HG03469 (cell line): ENCODE measurements at regions not wholly inside any gene's neighbourhood (a gene's known extent, or its start where the extent isn't known, plus 50 kb on each side); places are given as distances from the start of the nearest gene placed in this dataset.

Source experiments
- ATAC-seq: cut with Tn5 transposase; IDR thresholded peaks from one replicate; pipeline ENCODE4 v1.9.1; 2021; ENCODE audit warnings: mild to moderate bottlenecking, moderate library complexity, moderate number of reproducible peaks; ENCODE audit not compliant: unreplicated experiment

DNA sequence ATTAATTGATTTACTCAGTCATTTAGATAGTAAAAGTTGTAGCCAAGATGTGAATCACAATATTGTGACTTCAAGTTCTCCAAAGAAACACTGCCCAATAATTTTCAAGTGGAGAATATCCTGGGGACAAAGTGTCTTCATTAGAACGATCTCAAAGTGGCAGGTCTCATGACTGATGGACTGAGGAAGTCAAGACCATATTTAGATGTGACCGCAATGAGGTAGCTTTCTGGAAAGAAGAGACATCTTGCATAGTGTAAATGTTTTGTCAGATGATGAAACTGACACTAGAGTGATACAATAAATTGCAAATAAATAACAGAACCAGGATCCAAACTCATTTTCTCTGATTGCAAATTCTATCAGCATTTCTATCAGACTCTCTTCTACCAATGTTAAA lies 1476.9 kb downstream of the EFNB2 start:
- ATAC-seq, result no peak

DNA sequence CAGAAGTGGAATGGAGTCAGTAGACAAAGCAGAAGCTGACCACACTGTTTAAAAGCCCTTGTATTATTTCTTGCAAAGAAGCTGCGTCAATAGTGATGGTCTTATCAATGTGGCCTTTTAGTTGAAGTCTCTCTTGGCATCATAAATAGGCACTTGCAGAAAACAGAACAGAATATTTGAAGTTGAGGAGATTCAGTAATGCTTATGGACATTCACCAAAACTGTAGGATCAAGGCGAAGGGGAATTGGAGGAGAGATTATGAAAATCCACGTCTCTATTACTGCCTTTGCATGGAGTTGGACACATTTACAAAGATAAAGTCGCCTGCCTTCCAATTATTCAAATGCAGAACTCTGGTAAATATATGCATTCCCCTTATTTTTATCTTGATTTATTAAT lies 1482.8 kb downstream of the EFNB2 start:
- no peak for ATAC-seq

DNA sequence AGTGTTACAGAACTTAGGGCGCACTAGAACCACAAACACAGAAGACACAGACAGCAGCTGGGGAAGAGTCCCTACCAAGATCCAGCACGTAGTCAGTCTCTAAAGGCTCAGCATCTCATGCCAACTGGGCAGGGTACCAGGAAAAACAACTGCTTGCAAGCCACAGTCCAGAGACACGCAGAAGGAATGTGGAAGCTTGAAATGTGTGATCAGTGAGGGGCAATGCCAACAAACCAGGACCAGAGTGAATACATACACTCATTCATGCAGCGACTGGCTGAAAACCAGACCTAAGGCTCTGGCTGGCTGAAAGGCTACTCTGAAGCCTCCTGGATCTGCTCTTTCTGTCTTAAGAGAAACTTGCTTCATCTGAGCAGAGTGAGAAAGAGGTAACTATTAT lies 1484.8 kb downstream of the EFNB2 start:
- no peak for ATAC-seq

DNA sequence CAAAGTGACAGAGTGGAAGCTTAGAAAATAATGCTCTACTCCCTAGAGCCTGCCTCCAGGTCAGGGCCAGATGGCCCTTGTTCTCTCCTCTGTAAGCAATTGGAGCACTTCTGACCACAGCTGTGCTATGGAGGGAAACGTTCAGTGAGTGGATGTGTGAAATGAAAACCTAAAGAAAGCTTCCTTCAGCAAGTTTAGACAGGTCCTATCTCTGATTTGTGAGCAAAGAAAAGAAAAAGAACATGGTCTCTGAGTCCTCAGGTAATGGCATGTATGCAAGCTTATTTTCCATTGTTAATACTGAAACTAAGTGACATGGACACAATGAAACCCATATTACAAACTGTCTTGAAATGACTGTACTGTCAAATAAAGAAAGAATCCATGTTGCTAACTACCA lies 1486.8 kb downstream of the EFNB2 start:
- ATAC-seq, result peak; percentile 87

DNA sequence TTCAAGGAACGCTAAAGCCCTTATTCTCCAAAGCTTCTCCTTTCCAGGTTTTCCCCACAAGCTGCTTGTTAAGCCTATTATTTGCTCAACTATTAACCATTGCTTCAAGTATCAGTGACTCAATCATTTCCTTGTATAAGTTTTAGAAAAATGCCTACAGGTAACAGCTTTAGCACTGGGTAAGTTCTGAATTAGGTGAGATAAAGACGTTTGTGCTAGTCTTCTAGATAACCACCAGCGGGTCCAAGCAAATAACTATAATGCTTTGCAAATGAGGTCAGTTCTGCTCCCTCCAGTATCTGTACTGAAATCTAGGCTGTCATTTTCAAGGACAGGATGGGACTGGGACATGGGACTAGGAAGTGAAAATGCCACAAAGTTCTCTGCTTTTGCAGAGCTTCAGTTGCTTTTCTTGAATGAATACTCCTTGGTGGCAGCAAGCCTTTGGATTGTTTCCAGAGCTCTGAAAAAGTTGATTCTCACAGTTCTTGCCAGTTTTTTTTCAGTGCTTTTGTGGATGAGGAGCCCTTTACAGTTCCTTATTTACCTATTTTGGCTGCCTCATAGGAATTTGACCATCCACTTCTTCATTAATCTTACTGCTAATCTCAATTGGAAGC lies 1487.7 kb downstream of the EFNB2 start:
- ATAC-seq, result no peak

DNA sequence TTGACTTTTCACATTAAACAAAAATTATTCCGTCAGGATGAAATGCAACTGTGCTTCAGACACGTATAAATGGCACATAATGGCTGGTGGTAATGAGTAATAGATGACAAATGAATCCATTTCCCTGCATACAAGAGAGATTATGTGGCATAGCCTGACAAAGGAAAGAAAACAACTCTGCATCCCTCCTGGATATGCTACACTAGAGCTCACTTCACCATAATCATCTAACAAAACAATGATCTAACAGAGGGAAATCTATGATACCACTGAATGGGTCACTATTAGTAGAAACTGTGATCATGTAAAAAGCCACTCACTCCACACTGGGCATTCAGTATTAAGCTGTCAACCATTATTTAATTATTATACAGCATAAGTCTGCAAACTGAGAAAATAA lies 1498.4 kb downstream of the EFNB2 start:
- ATAC-seq, result no peak

DNA sequence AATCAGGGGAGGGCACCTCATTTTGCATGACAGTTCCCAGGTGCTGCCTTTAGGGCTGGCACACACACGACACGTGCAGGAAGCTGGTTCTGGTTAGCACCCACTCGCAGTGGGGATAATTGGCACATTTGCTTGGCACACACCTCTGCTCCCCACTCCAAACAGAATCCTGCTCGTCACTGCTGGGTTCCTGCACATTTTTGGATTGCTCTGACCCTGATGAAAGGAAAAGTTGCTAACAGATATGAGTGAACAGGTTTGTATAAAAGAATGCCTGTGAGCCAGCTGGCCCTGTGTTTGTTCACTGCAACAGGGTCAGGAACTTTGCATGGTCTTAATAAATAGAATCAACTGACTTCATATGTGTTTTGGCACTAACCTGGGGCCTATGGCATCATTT lies 1500.4 kb downstream of the EFNB2 start:
- no peak for ATAC-seq

DNA sequence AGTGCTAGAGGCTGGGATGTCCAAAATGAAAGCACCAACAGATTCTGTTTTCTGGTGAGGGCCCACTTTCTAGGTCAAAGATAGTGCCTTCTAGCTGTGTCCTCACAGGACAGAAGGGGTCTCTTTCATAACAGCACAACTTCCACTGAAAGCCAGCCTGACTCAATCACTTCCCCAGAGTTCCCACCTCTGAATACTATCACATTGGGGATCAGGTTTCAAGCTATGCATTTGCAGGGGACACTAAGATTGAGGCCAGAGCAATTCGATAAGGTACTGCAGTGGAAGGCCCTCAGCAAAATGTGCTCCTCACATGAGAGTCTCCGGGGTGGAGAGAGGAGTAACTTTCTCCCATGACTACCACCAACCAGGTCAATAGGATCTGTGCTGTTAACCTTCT lies 1501.5 kb downstream of the EFNB2 start:
- no peak for ATAC-seq

DNA sequence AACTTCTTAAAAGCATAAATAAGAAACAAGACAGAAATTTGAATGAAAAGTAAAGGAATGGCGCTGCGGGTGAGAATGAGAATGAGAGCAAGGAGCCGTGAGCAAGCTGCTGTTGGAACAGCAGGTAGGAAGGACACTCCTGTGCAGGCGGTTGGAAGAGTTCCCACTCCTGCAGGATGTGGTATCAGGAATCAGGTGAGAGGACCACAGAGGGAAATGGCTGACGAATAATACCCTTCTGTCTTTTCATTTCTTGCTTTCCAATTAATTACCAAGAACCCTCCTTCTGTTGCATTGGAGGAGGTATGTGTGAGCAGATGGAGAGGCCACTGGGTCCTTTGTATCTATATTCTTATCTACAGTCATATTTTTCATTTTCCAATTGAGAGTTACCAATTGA lies 1504.2 kb downstream of the EFNB2 start:
- ATAC-seq, result no peak

DNA sequence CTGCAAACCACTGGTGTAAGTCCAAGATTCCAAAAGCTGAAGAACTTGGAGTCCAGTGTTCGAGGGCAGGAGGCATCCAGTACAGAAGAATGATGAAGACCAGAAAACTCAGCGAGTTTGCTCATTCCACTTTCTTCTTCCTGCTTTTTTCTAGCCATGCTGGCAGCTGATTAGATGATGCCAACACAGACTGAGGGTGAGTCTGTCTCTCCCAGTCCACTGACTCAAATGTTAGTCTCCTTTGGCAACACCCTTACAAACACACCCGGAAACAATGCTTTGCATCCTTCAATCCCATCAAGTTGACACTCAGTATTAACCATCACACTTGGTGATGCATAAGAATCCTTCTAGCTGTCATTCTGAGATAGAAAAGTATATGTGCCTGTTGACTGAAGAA lies 1504.6 kb downstream of the EFNB2 start:
- no peak for ATAC-seq

DNA sequence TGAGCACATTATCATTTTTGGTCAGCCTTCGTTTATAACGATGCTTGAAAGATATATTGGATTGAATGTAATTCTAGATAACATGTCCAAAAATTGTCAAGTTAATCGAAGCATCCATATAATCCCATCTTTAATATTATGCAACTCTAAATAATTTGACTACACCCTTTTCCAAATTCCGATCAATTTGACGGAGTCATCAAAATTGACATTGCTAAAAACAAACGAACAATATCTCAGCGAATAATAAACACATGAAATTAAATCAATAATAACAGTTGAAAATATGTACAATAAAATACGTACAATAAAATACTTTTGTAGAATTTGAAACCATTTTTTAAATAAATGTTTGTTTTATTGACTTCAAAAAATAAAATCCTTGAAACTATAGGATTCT lies 1516.4 kb downstream of the EFNB2 start:
- ATAC-seq, result no peak

DNA sequence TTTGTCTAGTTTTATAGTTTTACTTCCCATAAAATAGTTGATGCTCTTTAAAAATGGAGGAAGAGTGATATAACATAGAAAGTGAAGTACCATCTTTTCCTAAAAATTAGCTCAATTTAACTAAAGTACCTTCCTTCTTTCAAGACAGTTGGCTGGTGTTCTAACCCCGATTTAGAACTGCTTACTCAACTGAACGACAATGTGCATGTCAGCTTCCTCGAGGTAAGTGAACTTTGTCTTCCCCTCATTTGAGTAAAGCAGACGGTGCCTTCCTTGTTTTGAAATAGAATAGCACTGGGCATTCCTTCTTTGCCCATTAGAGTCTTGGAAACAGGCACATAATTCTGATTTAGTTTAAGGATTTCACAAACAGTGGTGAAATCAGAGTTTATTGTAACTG lies 1519.2 kb downstream of the EFNB2 start:
- ATAC-seq, result no peak

DNA sequence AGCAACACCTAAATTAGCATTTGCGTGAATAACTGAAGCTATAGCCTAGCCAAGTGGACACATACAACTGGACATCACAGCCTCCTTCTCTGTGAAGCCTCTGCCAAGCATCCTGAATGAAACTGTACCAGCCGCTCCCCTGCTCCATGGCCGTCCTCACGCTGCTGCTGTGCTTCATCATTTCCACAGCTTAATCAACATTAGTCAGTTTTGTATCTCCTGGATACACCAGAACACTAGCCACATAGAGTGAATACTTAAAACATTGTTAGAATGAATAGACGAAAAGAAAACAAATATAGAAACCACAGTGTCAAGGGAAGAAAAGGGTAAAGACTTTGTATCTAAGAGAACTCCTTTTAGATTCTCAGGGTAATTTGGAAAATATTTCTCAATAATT lies 1526.9 kb downstream of the EFNB2 start:
- ATAC-seq, result no peak

DNA sequence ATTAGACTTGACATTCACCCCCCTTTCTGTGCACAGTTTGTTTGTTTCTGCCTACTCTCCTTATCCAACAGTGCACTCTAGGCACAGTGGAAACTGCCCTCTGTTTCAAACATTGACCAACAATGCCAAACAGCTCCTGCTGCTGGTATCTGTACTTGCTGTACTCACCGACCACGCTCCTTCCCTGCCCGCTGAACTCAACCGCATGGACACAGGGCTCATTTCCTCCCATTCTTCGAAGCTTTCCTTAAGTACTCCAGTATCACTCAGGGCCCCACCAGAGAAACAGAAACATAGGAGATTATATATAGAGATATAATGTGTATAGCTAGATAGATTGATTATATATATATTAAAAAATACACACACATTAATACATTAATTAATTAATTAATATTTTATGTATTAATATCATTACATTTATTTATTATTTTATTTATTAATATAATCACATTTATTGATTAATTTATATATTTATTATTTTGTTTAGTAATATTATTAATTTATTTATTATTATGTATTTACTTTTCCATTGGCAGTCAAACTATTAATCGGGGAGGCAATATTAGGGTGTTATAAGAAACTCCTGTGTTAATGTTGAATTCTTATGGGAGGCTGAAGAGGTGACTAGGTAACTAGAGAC lies 1528.2 kb downstream of the EFNB2 start:
- ATAC-seq, result no peak

DNA sequence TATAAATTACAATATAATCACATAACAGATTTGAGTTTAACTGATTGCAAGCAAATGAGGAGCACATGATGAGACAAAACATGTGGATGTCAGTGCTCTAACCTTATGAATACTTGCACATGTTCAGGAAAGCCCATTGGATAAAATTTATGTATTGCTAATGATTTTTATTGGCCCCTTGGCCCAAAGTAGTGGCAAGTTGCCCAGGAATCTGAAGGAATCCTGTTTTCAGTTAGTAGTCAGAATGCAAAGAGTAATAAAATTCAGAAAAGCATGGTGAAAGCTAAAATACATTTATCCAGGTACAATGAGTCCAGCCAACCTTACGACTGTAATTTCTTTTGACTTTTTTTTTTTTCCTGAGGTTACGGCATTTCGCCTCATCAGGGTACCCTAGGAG lies 1539.4 kb downstream of the EFNB2 start:
- no peak for ATAC-seq

DNA sequence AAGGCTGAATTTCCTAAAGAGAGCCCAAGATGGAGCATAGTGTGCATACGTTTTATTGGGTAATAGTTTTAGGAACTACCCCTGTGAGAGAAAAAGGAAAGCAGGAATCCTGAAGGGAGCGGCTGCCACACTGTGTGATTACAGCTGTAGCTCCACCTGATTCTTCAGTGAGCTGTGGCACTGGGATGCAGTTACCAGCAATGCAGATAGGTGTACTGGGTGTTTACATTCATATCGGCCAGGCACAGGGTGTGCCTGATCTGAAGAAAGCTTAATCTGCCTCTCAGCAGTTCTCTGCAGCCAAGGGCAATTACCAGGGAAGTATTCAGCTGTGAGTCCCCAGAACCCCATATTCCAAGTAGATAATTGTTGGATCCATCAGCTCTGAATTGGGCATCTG lies 1541.8 kb downstream of the EFNB2 start:
- ATAC-seq, result no peak

DNA sequence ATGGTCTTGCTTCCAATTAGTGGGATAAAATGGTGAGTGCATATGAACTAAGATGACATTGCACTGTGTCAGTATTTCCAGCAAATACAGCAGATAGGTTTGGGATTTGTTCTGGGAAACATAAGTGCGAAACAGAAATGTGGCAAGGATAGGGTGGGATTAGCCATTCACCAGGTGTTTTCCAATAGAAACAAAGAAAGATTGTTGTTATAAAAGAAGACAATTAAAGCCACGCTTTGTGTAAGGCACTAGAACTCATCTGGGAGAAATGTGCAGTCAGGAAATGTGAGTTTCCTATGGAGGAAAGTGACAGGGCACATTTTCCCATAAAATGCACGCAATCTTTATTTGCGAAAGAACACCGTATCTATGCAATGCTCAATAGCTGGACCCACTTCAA lies 1547.8 kb downstream of the EFNB2 start:
- ATAC-seq, result no peak

DNA sequence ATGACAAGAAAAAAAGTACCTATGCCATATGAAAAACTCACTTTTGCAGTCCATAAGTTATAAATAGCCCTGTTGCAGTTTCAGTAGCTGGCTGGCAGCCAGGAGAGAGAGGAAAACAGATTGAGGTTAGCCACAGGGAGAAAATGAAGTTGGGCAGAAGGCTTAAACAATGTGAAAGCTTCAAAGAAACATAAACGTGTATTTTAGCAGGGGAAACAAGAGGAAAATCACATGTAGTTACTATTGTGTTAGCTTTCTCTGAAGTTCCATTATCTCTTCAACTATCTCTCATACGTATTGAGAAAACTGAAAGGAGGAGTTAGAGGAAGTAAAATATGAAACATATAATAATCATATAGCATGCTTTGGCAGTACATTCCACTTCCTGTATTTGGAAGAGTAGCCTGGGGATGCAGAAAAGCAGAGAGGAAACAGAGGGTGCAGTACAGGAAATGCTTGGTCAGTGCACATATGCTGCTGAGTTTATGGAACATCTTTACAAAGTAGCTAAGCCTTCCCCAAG lies 1551.1 kb downstream of the EFNB2 start:
- ATAC-seq, result peak; percentile 69

DNA sequence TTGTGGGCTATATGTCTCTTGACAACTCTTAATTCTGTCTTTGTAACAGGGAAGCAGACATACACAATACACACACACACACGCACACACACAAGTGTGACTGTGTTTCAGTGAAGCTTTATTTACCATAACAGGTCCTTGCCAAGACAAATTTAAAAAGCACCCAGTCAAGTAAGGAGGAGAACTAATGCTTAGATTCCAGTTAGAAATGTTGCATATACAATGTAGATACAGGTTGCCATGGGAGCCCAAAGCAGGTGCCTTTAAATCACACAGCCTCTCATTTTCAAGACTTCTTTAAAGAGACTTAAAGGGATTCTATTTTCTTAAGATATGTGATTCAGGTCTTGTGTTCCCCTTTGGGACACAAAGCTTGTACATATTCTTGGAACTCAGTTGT lies 1551.9 kb downstream of the EFNB2 start:
- no peak for ATAC-seq

DNA sequence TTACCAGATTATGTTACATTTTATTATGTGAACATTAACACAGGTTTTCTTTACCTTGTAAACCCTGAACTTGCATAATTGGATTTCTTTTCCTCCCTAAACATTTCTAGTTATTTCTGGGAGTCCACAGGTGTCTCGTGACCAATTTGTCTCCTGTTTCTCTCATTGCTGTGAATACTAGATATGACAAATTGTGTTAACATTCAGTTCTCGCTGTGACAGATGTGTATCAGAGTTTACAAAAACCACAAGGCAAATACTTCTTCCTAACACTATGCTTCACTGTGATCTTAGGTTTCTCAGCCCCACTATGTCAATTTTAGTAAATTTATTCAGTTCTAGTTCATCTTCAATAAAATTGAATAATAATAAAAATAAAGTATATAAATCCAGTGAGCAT lies 1554.9 kb downstream of the EFNB2 start:
- no peak for ATAC-seq

DNA sequence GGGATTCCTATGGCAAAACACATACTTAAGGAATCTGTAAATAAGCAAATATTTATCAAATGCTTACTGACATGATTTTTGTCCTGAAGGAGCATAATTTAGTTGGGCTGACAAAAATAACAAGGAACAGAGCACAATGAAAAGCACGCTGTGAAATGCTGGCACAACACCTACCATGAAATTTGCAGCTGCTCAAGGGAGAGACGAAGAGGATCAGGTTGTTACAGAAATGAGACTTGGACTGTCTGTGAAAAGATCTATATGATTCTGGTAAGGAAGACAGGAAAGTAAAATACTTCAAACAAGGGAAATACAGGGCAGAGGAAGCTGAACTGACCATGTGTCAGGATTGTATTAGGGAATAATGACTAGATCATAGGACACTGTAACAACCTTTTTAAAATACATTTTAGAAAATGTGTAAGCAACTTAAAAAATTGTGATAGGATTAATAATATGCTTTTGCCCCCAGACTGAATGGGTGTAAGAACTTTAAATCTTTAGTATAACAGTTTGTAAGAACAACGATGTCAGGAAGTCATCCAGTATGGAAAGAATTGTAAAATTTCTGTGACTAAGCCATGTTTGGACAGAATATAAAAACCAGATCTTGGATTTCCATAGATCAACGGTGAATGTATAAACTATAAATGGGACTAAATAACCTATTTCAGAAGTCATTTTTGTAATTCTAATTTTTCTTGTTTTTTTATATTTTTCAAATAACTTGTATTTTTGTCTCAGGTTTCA lies 1556.0 kb downstream of the EFNB2 start:
- no peak for ATAC-seq

DNA sequence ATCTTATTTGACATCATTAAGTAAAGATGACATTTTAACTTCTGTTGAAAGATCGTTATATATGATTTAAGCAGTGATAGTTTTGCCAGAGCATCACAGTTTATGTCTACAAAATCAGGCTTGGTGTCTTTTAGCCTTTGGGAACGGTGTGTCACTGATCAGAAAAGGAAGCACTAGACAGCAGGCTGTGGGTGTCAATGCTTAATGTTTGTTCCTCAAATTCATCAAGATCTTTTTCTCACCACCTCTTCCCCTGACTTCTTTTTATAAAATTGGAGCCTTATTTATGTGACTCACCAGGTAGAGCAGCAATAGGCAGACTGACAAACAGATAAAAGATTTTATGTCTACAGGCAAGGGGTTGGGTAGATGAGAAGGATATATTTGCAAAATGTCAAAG lies 1558.5 kb downstream of the EFNB2 start:
- no peak for ATAC-seq
